Endothelial cell of umbilical vein (primary cell): ENCODE measurements at regions not wholly inside any gene's neighbourhood (a gene's known extent, or its start where the extent isn't known, plus 50 kb on each side); places are given as distances from the start of the nearest gene placed in this dataset.

Experiments used
- BruUV-seq: library from RNA; stranded (reverse); fragments of 400-500 nt; replicated peaks from 2 replicates; lab custom pipeline; 2021; lab: Mats Ljungman, UMichigan
- CTCF ChIA-PET: fragments of 300-600, 350-600 bp; sonication (Branson Sonifier 250); formaldehyde crosslinking; loops from one replicate; lab custom pipeline; 2021; ENCODE audit warnings: antibody characterized with exemption, inconsistent platforms; lab: Charles Lee
- POLR2A ChIA-PET: fragments of 300-600, 350-600 bp; sonication (Branson Sonifier 250); formaldehyde crosslinking; loops from one replicate; lab custom pipeline; 2021; ENCODE audit warnings: antibody characterized with exemption, inconsistent platforms; lab: Charles Lee
- DNase-seq: peaks from one replicate; pipeline ENCODE4 v3.0.0-alpha.2; 2011; ENCODE audit warnings: low read depth, low spot score
- FAIRE-seq: peaks from 2 replicates; lab custom pipeline; 2011; peaks lifted over from hg19 to GRCh38; lab: Jason Lieb, UNC
- H2AFZ ChIP-seq: 2 replicates; pipeline ENCODE4 v1.6.0; 2012; ENCODE audit warnings: low read depth, low read length, control low read depth, inconsistent platforms
- H3K27ac ChIP-seq: 2 replicates; pipeline ENCODE4 v1.5.1; 2011; ENCODE audit warnings: low read depth, mild to moderate bottlenecking, control low read depth, low read length, moderate library complexity; ENCODE audit not compliant: insufficient read depth
- H3K27me3 ChIP-seq, 2 experiments: 2 replicates each; pipeline versions ENCODE4 v1.6.0 to v1.6.1; 2011; ENCODE audit warnings: low read length in 2 of 2, mixed read lengths in 1 of 2; ENCODE audit not compliant: control insufficient read depth in 2 of 2, insufficient read depth in 2 of 2
- H3K36me3 ChIP-seq, 2 experiments: 2 replicates in 1 of 2; 3 replicates in 1 of 2; pipeline ENCODE4 v1.5.1; 2011; ENCODE audit warnings: low read length in 2 of 2, mild to moderate bottlenecking in 1 of 2, moderate library complexity in 1 of 2; ENCODE audit not compliant: control insufficient read depth in 2 of 2, insufficient read depth in 2 of 2; ENCODE audit errors: extremely low read depth in 1 of 2
- H3K4me1 ChIP-seq: 3 replicates; pipeline ENCODE4 v1.5.1; 2011; ENCODE audit warnings: mild to moderate bottlenecking, low read length; ENCODE audit not compliant: control insufficient read depth, insufficient read depth; ENCODE audit errors: extremely low read depth
- H3K4me2 ChIP-seq: 2 replicates; pipeline ENCODE4 v1.6.1; 2011; ENCODE audit warnings: low read length, control low read depth, mixed read lengths; ENCODE audit not compliant: insufficient read depth
- H3K4me3 ChIP-seq, 3 experiments: fragments of 200-600 bp in 1 of 3; sonication (generic), shearing (Covaris generic) in 1 of 3; replicated peaks in 1 of 3; 2 replicates each; pipeline ENCODE4 v1.5.1; 2011 to 2016; ENCODE audit warnings: control low read depth in 3 of 3, low read length in 3 of 3, mild to moderate bottlenecking in 2 of 3, inconsistent platforms in 1 of 3, low read depth in 1 of 3, moderate library complexity in 1 of 3; ENCODE audit not compliant: insufficient read depth in 1 of 3
- H3K79me2 ChIP-seq: 2 replicates; pipeline ENCODE4 v1.6.0; 2012; ENCODE audit warnings: low read length, inconsistent platforms; ENCODE audit not compliant: control insufficient read depth, insufficient read depth
- H3K9ac ChIP-seq: replicated peaks from 2 replicates; pipeline ENCODE3; 2011; ENCODE audit warnings: low read length, control low read depth; ENCODE audit not compliant: insufficient read depth; ENCODE audit errors: extremely low read depth
- H3K9me1 ChIP-seq: replicated peaks from 3 replicates; pipeline ENCODE4 v1.6.0; 2011; ENCODE audit warnings: mild to moderate bottlenecking, low read length; ENCODE audit not compliant: control insufficient read depth, insufficient read depth; ENCODE audit errors: extremely low read depth
- H3K9me3 ChIP-seq: replicated peaks from 2 replicates; pipeline ENCODE4 v1.5.1; 2012; ENCODE audit warnings: low read length, inconsistent platforms; ENCODE audit not compliant: control insufficient read depth, insufficient read depth
- H4K20me1 ChIP-seq: replicated peaks from 2 replicates; pipeline ENCODE3; 2011; ENCODE audit warnings: mild to moderate bottlenecking, low read length; ENCODE audit not compliant: control insufficient read depth, insufficient read depth; ENCODE audit errors: extremely low read depth
- CTCF ChIP-seq, 2 donors: IDR thresholded peaks; 1 replicate in 1 of 2; 2 replicates in 1 of 2; pipeline ENCODE4 v1.5.1; 2011; ENCODE audit warnings: low read length in 2 of 2, mild to moderate bottlenecking in 2 of 2, moderate library complexity in 2 of 2, control low read depth in 1 of 2, inconsistent platforms in 1 of 2, low read depth in 1 of 2; ENCODE audit not compliant: insufficient read depth in 1 of 2; ENCODE audit errors: extremely low read depth in 1 of 2
- EZH2 ChIP-seq: IDR thresholded peaks from 2 replicates; pipeline ENCODE4 v1.6.1; 2012; ENCODE audit warnings: borderline replicate concordance, low read depth, mild to moderate bottlenecking, moderate library complexity, low read length, inconsistent platforms; ENCODE audit not compliant: severe bottlenecking
- FOS ChIP-seq: IDR thresholded peaks from 2 replicates; pipeline ENCODE4 v1.6.1; 2011; ENCODE audit warnings: mild to moderate bottlenecking, low read length, moderate library complexity, borderline replicate concordance; ENCODE audit not compliant: insufficient read depth
- GATA2 ChIP-seq: IDR thresholded peaks from 2 replicates; pipeline ENCODE4 v1.7.0; 2011; ENCODE audit warnings: low read depth, mild to moderate bottlenecking, moderate library complexity, mixed read lengths, low read length; ENCODE audit not compliant: insufficient read length, insufficient read depth
- JUN ChIP-seq: IDR thresholded peaks from 2 replicates; pipeline ENCODE4 v1.6.1; 2011; ENCODE audit warnings: borderline replicate concordance, low read depth; ENCODE audit not compliant: insufficient read length, insufficient read depth
- MYC ChIP-seq: IDR thresholded peaks from one replicate; pipeline ENCODE4 v1.6.1; 2011; ENCODE audit warnings: mild to moderate bottlenecking, low read depth, low read length
- POLR2A ChIP-seq: IDR thresholded peaks from 2 replicates; pipeline ENCODE4 v1.6.1; 2012; ENCODE audit warnings: low read depth, mild to moderate bottlenecking, control low read depth, low read length
- POLR2AphosphoS5 ChIP-seq: IDR thresholded peaks from 2 replicates; pipeline ENCODE4 v1.6.1; 2012; ENCODE audit warnings: low read depth, mild to moderate bottlenecking, control low read depth, low read length, moderate library complexity; ENCODE audit not compliant: insufficient read depth
- dilution Hi-C: fragments of 300-500 bp; cut with MboI; formaldehyde crosslinking; loops from one replicate; pipeline ENCODE4 v1.15.0; 2019; ENCODE audit warnings: low sequenced_read_pairs; ENCODE audit not compliant: extremely low pct_ligation_motif_present
- intact Hi-C: fragments of 100-400 bp; cut with micrococcal nuclease; formaldehyde crosslinking; loops from one replicate; pipeline ENCODE4 v1.10.0; 2022
- TF ChIP-seq, protein P1 (sequence below): IDR thresholded peaks from 2 replicates; pipeline ENCODE4 v1.6.1; 2011; ENCODE audit not compliant: insufficient read depth, insufficient read length

DNA sequence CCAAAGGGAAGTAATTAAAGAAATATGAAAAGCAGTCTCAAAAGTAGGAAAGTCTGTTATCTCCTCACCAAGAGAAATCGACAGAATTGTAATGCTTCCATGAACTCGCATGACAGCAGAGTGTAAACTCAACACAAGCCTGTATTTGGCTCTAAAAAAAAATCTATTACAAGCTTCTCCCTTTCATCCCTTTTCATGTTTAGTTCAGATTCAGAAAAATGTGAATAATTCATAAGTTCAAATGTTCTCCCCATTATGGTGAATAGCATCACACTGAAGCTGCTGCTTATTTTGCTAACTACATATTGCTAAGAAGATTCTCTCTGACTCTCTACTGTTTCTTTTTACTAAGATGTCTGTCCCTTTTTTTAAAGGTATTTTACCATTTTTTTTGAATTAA, 910.3 kb upstream of the MBL2 start:
- no peaks in the 10 kb centered on the region for H4K20me1 ChIP-seq
- no peak overlapping the region for H3K9ac ChIP-seq
- no TSS peak for BruUV-seq
- H2AFZ ChIP-seq, result no peak overlapping the region
- ChIA-PET POLR2A (no interaction called here), CTCF (no interaction called here)
- intact Hi-C loops, result no loop called here
- DNase-seq (no peak), FAIRE-seq (no peak)
- TF ChIP-seq POLR2A, result no peak
- TF ChIP-seq, protein P1, sequence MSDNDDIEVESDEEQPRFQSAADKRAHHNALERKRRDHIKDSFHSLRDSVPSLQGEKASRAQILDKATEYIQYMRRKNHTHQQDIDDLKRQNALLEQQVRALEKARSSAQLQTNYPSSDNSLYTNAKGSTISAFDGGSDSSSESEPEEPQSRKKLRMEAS, result no peak
- TF ChIP-seq FOS, result no peak
- no peak for TF ChIP-seq CTCF (IDR thresholded peaks at IDR 0.05; ENCODE audit: extremely low read depth in 1 of 2, insufficient read depth in 1 of 2, low read depth in 1 of 2, low read length in 2 of 2)
- no peak for TF ChIP-seq GATA2
- TF ChIP-seq MYC, result no peak
- no peak for TF ChIP-seq JUN
- no peak for TF ChIP-seq POLR2AphosphoS5
- no peak for TF ChIP-seq EZH2
- H3K27ac ChIP-seq, result no peak overlapping the region
- H3K36me3 ChIP-seq, result no peaks in the 10 kb centered on the region
- no peaks in the 10 kb centered on the region for H3K9me1 ChIP-seq
- H3K79me2 ChIP-seq, result no peaks in the 10 kb centered on the region
- dilution Hi-C loops, result no loop called here
- no peak overlapping the region for H3K4me3 ChIP-seq
- H3K4me2 ChIP-seq, result no peak overlapping the region
- no peaks in the 10 kb centered on the region for H3K27me3 ChIP-seq
- H3K9me3 ChIP-seq, result no peaks in the 10 kb centered on the region
- H3K4me1 ChIP-seq, result no peaks in the 10 kb centered on the region
